GM12878 (cell line): ENCODE measurements at regions not wholly inside any gene's neighbourhood (a gene's known extent, or its start where the extent isn't known, plus 50 kb on each side); places are given as distances from the start of the nearest gene placed in this dataset.

Experiments used
- ATAC-seq: fragments of 200-7000 bp; cut with Tn5 transposase; 3 replicates; pipeline ENCODE4 v1.9.1; 2020; ENCODE audit warnings: mild to moderate bottlenecking, moderate library complexity
- BruUV-seq: library from RNA; stranded (reverse); fragments of 400-500 nt; replicated peaks from 2 replicates; lab custom pipeline; 2021; lab: Mats Ljungman, UMichigan
- CTCF ChIA-PET: fragments of 300-600 bp; sonication (Branson Sonifier 250); formaldehyde crosslinking; extraction: SDS; loops from one replicate; lab custom pipeline; 2021; ENCODE audit warnings: inconsistent platforms; lab: Yijun Ruan, JAX
- POLR2A ChIA-PET: fragments of 350-600 bp; formaldehyde crosslinking; extraction: SDS; loops from one replicate; lab custom pipeline; 2021; ENCODE audit warnings: inconsistent platforms; lab: Charles Lee
- RAD21 ChIA-PET: fragments of 300-600 bp; sonication (Branson Sonifier 250); formaldehyde crosslinking; loops from one replicate; lab custom pipeline; 2023; ENCODE audit warnings: antibody characterized with exemption; ENCODE audit not compliant: unreplicated experiment; lab: Charles Lee
- SMC1A ChIA-PET: fragments of 300-600 bp; sonication (Branson Sonifier 250); formaldehyde crosslinking; loops from one replicate; lab custom pipeline; 2023; ENCODE audit not compliant: unreplicated experiment, uncharacterized antibody; lab: Charles Lee
- DNase-seq: peaks from one replicate; pipeline ENCODE4 v3.0.0-alpha.2; 2011; ENCODE audit warnings: low read depth, low spot score
- FAIRE-seq: peaks from 3 replicates; lab custom pipeline; 2011; peaks lifted over from hg19 to GRCh38; lab: Jason Lieb, UNC
- H2AFZ ChIP-seq: 2 replicates; pipeline ENCODE4 v1.6.0; 2011; ENCODE audit warnings: low read depth, low read length, control low read depth; ENCODE audit not compliant: control insufficient read depth
- H3K27ac ChIP-seq: 2 replicates; pipeline ENCODE4 v1.5.1; 2011; ENCODE audit warnings: control low read depth; ENCODE audit not compliant: control insufficient read depth, insufficient read depth
- H3K27me3 ChIP-seq, 2 experiments: replicated peaks in 1 of 2; 2 replicates each; pipeline versions ENCODE4 v1.6.0 to v1.6.1; 2011; ENCODE audit warnings: low read length in 1 of 2; ENCODE audit not compliant: control insufficient read depth in 2 of 2, insufficient read depth in 2 of 2
- H3K36me3 ChIP-seq, 2 experiments: 2 replicates each; pipeline ENCODE4 v1.5.1; 2011; ENCODE audit warnings: low read length in 1 of 2; ENCODE audit not compliant: control insufficient read depth in 2 of 2, insufficient read depth in 2 of 2
- H3K4me1 ChIP-seq: 2 replicates; pipeline ENCODE4 v1.6.1; 2011; ENCODE audit warnings: mild to moderate bottlenecking, low read length, moderate library complexity, mixed read lengths; ENCODE audit not compliant: control insufficient read depth, insufficient read depth
- H3K4me2 ChIP-seq: 2 replicates; pipeline ENCODE4 v1.6.0; 2011; ENCODE audit warnings: control low read depth; ENCODE audit not compliant: control insufficient read depth, insufficient read depth
- H3K4me3 ChIP-seq: fragments of 200-600 bp; sonication (generic); 2 replicates; pipeline ENCODE4 v1.5.1; 2016
- H3K79me2 ChIP-seq: 2 replicates; pipeline ENCODE4 v1.6.0; 2011; ENCODE audit warnings: low read length; ENCODE audit not compliant: control insufficient read depth, insufficient read depth
- H3K9ac ChIP-seq: 2 replicates; pipeline ENCODE4 v1.8.0; 2011; ENCODE audit warnings: low read length, control low read depth, mixed read lengths; ENCODE audit not compliant: control insufficient read depth, insufficient read depth
- H3K9me3 ChIP-seq: replicated peaks from 3 replicates; pipeline ENCODE4 v1.5.1; 2011; ENCODE audit warnings: mild to moderate bottlenecking, low read length; ENCODE audit not compliant: control insufficient read depth, insufficient read depth
- H4K20me1 ChIP-seq: 2 replicates; pipeline ENCODE4 v1.6.0; 2011; ENCODE audit not compliant: control insufficient read depth, insufficient read depth
- EGR1 ChIP-seq, 2 experiments: IDR thresholded peaks; 1 replicate in 1 of 2; 2 replicates in 1 of 2; pipeline ENCODE4 v1.6.1; 2011 to 2012; ENCODE audit warnings: low read depth in 2 of 2, low read length in 2 of 2, borderline replicate concordance in 1 of 2, mild to moderate bottlenecking in 1 of 2, moderate library complexity in 1 of 2
- FOXM1 ChIP-seq: IDR thresholded peaks from 2 replicates; pipeline ENCODE4 v1.6.1; 2012; ENCODE audit warnings: low read depth, mild to moderate bottlenecking, inconsistent platforms, low read length, moderate library complexity
- NFYB ChIP-seq: IDR thresholded peaks from 2 replicates; pipeline ENCODE4 v1.6.1; 2011; ENCODE audit warnings: low read depth, mild to moderate bottlenecking, low read length, improper control_type of control experiment, moderate library complexity; ENCODE audit not compliant: insufficient read depth
- WGBS: methylation state at CpG from one replicate; pipeline ENCODE4 v1.1.6; 2016; ENCODE audit warnings: low lambda C conversion rate; ENCODE audit not compliant: insufficient replicate concordance, insufficient coverage; ENCODE audit errors: missing lambda C conversion rate; 5-methylcytosine and 5-hydroxymethylcytosine counted together
- in situ Hi-C: fragments of 300-500 bp; cut with MboI; formaldehyde crosslinking; loops from 9 replicates; pipeline ENCODE4 v1.14.3; 2018; ENCODE audit warnings: mixed read lengths
- intact Hi-C: fragments of 100-400 bp; cut with micrococcal nuclease; formaldehyde crosslinking; loops from one replicate; pipeline ENCODE4 v1.14.2; 2022; ENCODE audit not compliant: unreplicated experiment
- TF ChIP-seq, protein P1 (sequence below), 3 experiments: IDR thresholded peaks in 2 of 3; conservative IDR thresholded peaks in 1 of 3; 2 replicates each; pipeline ENCODE4 v1.5.1; 2011; ENCODE audit warnings: low read depth in 3 of 3, low read length in 3 of 3, mild to moderate bottlenecking in 3 of 3, control low read depth in 2 of 3, moderate library complexity in 2 of 3, inconsistent platforms in 1 of 3, mixed read lengths in 1 of 3; ENCODE audit not compliant: control insufficient read depth in 2 of 3, insufficient read depth in 1 of 3; ENCODE audit errors: extremely low read depth in 1 of 3
- TF ChIP-seq, protein P2 (sequence below): fragments of 450-650 bp; IDR thresholded peaks from 2 replicates; pipeline ENCODE4 v1.6.1; 2017; ENCODE audit warnings: low read depth, mild to moderate bottlenecking, moderate library complexity
- TF ChIP-seq, protein P3 (sequence below): fragments of 450-650 bp; IDR thresholded peaks from 2 replicates; pipeline ENCODE4 v1.6.1; 2017; ENCODE audit warnings: mild to moderate bottlenecking, moderate library complexity

DNA sequence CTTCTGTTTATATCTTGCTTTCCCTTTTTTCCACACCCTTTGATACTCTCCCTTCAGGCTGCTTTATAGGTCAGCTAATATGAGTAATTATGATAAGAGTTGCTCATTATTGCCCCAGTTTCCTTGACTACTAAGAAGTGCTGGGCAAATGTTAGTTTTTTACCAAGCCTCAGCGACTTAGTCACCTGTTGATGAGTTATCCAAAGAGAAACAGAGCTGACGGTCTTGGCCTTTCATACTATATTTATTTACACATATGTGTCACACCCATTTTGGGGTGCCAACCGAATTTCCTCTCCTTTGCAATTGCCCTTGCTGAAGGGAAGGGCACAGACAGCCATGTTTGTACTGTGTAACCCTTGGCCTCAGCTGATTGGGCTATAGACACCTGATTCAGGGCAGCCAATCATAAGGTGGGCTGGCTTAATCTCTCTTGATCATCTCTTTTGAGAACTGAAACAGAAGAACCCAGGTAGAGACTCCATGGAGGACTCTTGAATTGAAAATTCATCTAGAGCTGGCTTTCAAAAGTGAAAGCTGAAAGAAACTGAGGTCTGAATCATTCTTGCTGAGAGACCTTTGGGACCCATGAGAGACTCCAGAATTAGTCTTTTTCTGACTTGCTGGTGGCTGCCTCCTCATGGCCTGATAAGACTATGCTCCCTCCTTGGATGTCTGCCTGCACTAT lies 111.7 kb upstream of the RPS6KA3 start:
- Histone ChIP-seq H3K79me2 (no peaks in the 10 kb centered on the region), H3K27me3 (no peaks in the 10 kb centered on the region; a peak in 1 of 4 replicates), H3K4me1 (peaks cover 10% of the 10 kb centered on the region), H3K36me3 (no peaks in the 10 kb centered on the region), H3K9ac (no peak overlapping the region), H3K4me2 (no peak overlapping the region), H2AFZ (0 out of 2 replicates have a peak overlapping the region, but pooled peaks have one; percentile 18), H3K27ac (no peak overlapping the region), H3K4me3 (no peak overlapping the region), H3K9me3 (no peaks in the 10 kb centered on the region), H4K20me1 (no peaks in the 10 kb centered on the region)
- in situ Hi-C loops (no loop called here), intact Hi-C loops (no loop called here)
- FAIRE-seq (no peak), ATAC-seq (peak; percentile 69), DNase-seq (peak; percentile 12)
- ChIA-PET SMC1A (interaction anchor here (1.2 kb wide), 1 partner anchor 125 kb away, joined by 3 read pairs; no protein-coding TSS in a partner anchor), RAD21 (interaction anchor here (1.1 kb wide), 1 partner anchor 125 kb away, joined by 4 read pairs; no protein-coding TSS in a partner anchor), POLR2A (interaction anchor here (0.6 kb wide), 1 partner anchor 138 kb away, joined by 3 read pairs; no protein-coding TSS in a partner anchor), CTCF (no interaction called here)
- TF ChIP-seq EGR1 (IDR thresholded peaks at IDR 0.05; ENCODE audit: borderline replicate concordance in 1 of 2, low read depth in 2 of 2, low read length in 2 of 2) (no peak), FOXM1 (no peak), NFYB (0 out of 2 replicates have a peak, but pooled peaks have one; percentile 21)
- TF ChIP-seq, protein P1, sequence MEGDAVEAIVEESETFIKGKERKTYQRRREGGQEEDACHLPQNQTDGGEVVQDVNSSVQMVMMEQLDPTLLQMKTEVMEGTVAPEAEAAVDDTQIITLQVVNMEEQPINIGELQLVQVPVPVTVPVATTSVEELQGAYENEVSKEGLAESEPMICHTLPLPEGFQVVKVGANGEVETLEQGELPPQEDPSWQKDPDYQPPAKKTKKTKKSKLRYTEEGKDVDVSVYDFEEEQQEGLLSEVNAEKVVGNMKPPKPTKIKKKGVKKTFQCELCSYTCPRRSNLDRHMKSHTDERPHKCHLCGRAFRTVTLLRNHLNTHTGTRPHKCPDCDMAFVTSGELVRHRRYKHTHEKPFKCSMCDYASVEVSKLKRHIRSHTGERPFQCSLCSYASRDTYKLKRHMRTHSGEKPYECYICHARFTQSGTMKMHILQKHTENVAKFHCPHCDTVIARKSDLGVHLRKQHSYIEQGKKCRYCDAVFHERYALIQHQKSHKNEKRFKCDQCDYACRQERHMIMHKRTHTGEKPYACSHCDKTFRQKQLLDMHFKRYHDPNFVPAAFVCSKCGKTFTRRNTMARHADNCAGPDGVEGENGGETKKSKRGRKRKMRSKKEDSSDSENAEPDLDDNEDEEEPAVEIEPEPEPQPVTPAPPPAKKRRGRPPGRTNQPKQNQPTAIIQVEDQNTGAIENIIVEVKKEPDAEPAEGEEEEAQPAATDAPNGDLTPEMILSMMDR (IDR thresholded peaks at IDR 0.05 in 2 of 3, conservative IDR thresholded peaks at IDR 0.05 in 1 of 3; ENCODE audit: control insufficient read depth in 2 of 3, extremely low read depth in 1 of 3, insufficient read depth in 1 of 3, low read depth in 3 of 3, low read length in 3 of 3): 0 out of 6 replicates have a peak, but pooled peaks of 1 of the 3 experiments have one; percentile 15
- TF ChIP-seq, protein P2, sequence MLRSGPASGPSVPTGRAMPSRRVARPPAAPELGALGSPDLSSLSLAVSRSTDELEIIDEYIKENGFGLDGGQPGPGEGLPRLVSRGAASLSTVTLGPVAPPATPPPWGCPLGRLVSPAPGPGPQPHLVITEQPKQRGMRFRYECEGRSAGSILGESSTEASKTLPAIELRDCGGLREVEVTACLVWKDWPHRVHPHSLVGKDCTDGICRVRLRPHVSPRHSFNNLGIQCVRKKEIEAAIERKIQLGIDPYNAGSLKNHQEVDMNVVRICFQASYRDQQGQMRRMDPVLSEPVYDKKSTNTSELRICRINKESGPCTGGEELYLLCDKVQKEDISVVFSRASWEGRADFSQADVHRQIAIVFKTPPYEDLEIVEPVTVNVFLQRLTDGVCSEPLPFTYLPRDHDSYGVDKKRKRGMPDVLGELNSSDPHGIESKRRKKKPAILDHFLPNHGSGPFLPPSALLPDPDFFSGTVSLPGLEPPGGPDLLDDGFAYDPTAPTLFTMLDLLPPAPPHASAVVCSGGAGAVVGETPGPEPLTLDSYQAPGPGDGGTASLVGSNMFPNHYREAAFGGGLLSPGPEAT: no peak
- TF ChIP-seq, protein P3, sequence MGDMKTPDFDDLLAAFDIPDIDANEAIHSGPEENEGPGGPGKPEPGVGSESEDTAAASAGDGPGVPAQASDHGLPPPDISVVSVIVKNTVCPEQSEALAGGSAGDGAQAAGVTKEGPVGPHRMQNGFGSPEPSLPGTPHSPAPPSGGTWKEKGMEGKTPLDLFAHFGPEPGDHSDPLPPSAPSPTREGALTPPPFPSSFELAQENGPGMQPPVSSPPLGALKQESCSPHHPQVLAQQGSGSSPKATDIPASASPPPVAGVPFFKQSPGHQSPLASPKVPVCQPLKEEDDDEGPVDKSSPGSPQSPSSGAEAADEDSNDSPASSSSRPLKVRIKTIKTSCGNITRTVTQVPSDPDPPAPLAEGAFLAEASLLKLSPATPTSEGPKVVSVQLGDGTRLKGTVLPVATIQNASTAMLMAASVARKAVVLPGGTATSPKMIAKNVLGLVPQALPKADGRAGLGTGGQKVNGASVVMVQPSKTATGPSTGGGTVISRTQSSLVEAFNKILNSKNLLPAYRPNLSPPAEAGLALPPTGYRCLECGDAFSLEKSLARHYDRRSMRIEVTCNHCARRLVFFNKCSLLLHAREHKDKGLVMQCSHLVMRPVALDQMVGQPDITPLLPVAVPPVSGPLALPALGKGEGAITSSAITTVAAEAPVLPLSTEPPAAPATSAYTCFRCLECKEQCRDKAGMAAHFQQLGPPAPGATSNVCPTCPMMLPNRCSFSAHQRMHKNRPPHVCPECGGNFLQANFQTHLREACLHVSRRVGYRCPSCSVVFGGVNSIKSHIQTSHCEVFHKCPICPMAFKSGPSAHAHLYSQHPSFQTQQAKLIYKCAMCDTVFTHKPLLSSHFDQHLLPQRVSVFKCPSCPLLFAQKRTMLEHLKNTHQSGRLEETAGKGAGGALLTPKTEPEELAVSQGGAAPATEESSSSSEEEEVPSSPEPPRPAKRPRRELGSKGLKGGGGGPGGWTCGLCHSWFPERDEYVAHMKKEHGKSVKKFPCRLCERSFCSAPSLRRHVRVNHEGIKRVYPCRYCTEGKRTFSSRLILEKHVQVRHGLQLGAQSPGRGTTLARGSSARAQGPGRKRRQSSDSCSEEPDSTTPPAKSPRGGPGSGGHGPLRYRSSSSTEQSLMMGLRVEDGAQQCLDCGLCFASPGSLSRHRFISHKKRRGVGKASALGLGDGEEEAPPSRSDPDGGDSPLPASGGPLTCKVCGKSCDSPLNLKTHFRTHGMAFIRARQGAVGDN: no peak
- WGBS: 3% methylated on average over 3 of the region's 3 CpGs
- no TSS peak for BruUV-seq
